ENCODE measurements at regions not wholly inside any gene's neighbourhood (a gene's known extent, or its start where the extent isn't known, plus 50 kb on each side); places are given as distances from the start of the nearest gene placed in this dataset.

GRCh38 chr3:105051972-105052371 lies 314.7 kb upstream of the ALCAM start:
- no peaks in the 10 kb centered on the region for H3K36me3 ChIP-seq
- no peaks in the 10 kb centered on the region for H3K9me3 ChIP-seq
- H3K27ac ChIP-seq (replicated peaks in 1 of 4) = no peak overlapping the region
- TF ChIP-seq POLR2AphosphoS5 (IDR thresholded peaks at IDR 0.05) (no peak), POLR2A (IDR thresholded peaks at IDR 0.05; ENCODE audit: low read depth) (no peak), CTCF (IDR thresholded peaks at IDR 0.05) (no peak), EP300 (IDR thresholded peaks at IDR 0.05) (no peak)
- WGBS = 100% methylated on average over 1 of the region's 1 CpG
- H3K4me3 ChIP-seq = no peak overlapping the region
- no peaks in the 10 kb centered on the region for H3K27me3 ChIP-seq
- intact Hi-C loops (cut with DNase I) = no loop called here
- no peak for DNase-seq (ENCODE audit: extremely low spot score)
- H3K4me1 ChIP-seq = no peaks in the 10 kb centered on the region

DNA sequence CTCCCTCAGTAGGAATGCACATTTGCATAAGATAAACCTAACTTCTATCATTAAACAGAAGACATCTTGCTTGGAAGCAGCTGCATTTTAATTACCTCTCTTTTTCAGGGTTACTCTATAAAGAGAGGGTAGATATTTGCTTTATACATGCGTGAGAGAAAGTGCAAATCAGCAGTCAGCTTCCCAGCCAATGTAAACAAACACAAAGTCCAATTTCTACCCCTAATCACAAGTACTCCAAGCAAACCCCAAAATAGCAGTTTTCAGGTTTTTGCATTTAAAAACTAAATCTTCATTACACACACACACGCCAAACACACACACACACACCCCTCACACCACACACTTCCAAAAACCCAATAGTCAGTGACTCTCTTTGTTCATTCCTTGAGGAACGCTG lies 303.9 kb upstream of the ALCAM start:
- Histone ChIP-seq H3K4me1 (no peaks in the 10 kb centered on the region), H3K9me3 (no peaks in the 10 kb centered on the region), H3K4me3 (no peak overlapping the region), H3K36me3 (no peaks in the 10 kb centered on the region), H3K27me3 (no peaks in the 10 kb centered on the region), H3K27ac (replicated peaks in 1 of 4) (no peak overlapping the region)
- TF ChIP-seq CTCF (IDR thresholded peaks at IDR 0.05) = no peak
- TF ChIP-seq POLR2A (IDR thresholded peaks at IDR 0.05; ENCODE audit: low read depth) = no peak
- TF ChIP-seq POLR2AphosphoS5 (IDR thresholded peaks at IDR 0.05) = no peak
- no peak for TF ChIP-seq EP300 (IDR thresholded peaks at IDR 0.05)
- 58% methylated on average over 3 of the region's 3 CpGs for WGBS
- intact Hi-C loops (cut with DNase I) = no loop called here
- DNase-seq (ENCODE audit: extremely low spot score) = no peak

DNA sequence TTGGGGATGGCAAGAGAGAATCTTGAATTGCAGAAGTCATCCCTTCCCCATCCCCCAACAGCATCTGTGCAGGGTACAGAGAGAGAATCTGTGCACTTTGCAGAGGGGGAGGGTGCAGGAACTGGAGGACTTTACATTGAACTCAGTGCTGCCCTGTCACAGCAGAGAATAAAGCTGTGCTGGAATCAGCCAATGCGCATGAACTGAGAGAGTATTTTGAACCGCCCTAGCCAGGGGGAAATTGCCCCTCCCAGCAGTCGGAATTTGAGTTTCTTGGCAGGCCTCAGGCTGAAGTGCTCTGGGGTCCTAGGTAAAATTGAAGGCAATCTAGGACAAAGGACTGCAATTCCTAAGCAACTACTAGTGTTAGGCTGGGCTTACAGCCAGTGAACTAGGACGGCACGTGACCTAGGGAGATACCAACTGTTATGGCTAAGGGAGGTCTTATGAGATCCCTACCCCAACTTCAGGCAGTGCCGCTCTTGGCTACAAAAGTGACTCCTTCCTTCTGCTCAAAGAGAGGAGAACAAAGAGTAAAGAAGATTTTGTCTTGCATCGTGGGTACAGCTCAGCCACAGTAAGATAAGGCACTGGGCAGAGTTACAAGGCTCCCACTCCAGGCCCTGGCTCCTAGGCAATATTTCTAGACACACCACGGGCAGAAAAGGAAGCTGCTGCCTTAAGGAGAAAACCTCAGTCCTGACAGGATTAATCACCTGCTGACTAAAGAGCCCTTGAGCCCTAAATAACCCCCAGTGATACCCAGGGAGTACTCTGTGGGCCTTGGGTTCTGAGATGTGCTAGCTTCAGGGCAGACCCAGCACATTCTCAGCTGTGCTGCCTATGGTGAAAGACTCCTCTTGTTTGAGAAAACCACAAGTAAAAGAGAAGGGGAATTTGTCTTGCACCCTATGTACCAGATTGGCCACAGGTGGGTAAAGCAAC lies 300.5 kb upstream of the ALCAM start:
- no peak for TF ChIP-seq POLR2AphosphoS5 (IDR thresholded peaks at IDR 0.05)
- no peak for TF ChIP-seq POLR2A (IDR thresholded peaks at IDR 0.05; ENCODE audit: low read depth)
- no peak for TF ChIP-seq EP300 (IDR thresholded peaks at IDR 0.05)
- no peak for TF ChIP-seq CTCF (IDR thresholded peaks at IDR 0.05)
- 87% methylated on average over 7 of the region's 8 CpGs for WGBS

GRCh38 chr3:105067361-105067760 lies 299.3 kb upstream of the ALCAM start:
- intact Hi-C loops (cut with DNase I) = no loop called here
- no peaks in the 10 kb centered on the region for H3K36me3 ChIP-seq
- no peaks in the 10 kb centered on the region for H3K27me3 ChIP-seq
- no peak for TF ChIP-seq POLR2A (IDR thresholded peaks at IDR 0.05; ENCODE audit: low read depth)
- no peak for TF ChIP-seq EP300 (IDR thresholded peaks at IDR 0.05)
- TF ChIP-seq POLR2AphosphoS5 (IDR thresholded peaks at IDR 0.05) = no peak
- TF ChIP-seq CTCF (IDR thresholded peaks at IDR 0.05) = no peak
- no peak overlapping the region for H3K4me3 ChIP-seq
- no peak overlapping the region for H3K27ac ChIP-seq (replicated peaks in 1 of 4)
- no peaks in the 10 kb centered on the region for H3K9me3 ChIP-seq
- WGBS = 98% methylated on average over 3 of the region's 3 CpGs
- H3K4me1 ChIP-seq = no peaks in the 10 kb centered on the region
- DNase-seq (ENCODE audit: extremely low spot score) = no peak

More for the DNA sequence above, 300.5 kb upstream of the ALCAM start:
- no peak for DNase-seq (ENCODE audit: extremely low spot score)
- Histone ChIP-seq H3K27ac (replicated peaks in 1 of 4) (no peak overlapping the region), H3K27me3 (no peaks in the 10 kb centered on the region), H3K4me3 (no peak overlapping the region), H3K36me3 (no peaks in the 10 kb centered on the region), H3K9me3 (no peaks in the 10 kb centered on the region), H3K4me1 (no peaks in the 10 kb centered on the region)
- intact Hi-C loops (cut with DNase I) = no loop called here
